Osteocyte (in vitro differentiated cells): ENCODE measurements at regions not wholly inside any gene's neighbourhood (a gene's known extent, or its start where the extent isn't known, plus 50 kb on each side); places are given as distances from the start of the nearest gene placed in this dataset. TPM values are rescaled to one million over a fixed set of nuclear protein-coding genes. Genes with fewer than 3 reads are reported as not detected.

ENCODE experiments used
- DNase-seq: peaks from one replicate; pipeline ENCODE4 v3.0.0; 2021; ENCODE audit warnings: mixed read lengths; ENCODE audit not compliant: unreplicated experiment; ENCODE audit errors: extremely low spot score
- H3K27ac Mint-ChIP-seq: one replicate; pipeline ENCODE4 v1.8.0; 2021; ENCODE audit warnings: mild to moderate bottlenecking, mixed read lengths; ENCODE audit not compliant: unreplicated experiment
- H3K27me3 Mint-ChIP-seq: one replicate; pipeline ENCODE4 v1.8.0; 2021; ENCODE audit warnings: mixed read lengths; ENCODE audit not compliant: unreplicated experiment
- H3K36me3 Mint-ChIP-seq: one replicate; pipeline ENCODE4 v1.8.0; 2021; ENCODE audit warnings: mixed read lengths; ENCODE audit not compliant: unreplicated experiment
- H3K4me1 Mint-ChIP-seq: one replicate; pipeline ENCODE4 v1.8.0; 2021; ENCODE audit warnings: mixed read lengths; ENCODE audit not compliant: unreplicated experiment
- H3K4me3 Mint-ChIP-seq: one replicate; pipeline ENCODE4 v1.8.0; 2021; ENCODE audit warnings: mild to moderate bottlenecking, moderate library complexity, mixed read lengths; ENCODE audit not compliant: unreplicated experiment
- H3K9me3 Mint-ChIP-seq: one replicate; pipeline ENCODE4 v1.8.0; 2021; ENCODE audit warnings: mixed read lengths; ENCODE audit not compliant: unreplicated experiment
- microRNA-seq: library from miRNA; unstranded; fragments of <30 nt; microRNA quantifications from one replicate; pipeline ENCODE4 v1.1.0, GENCODE V29; 2020; ENCODE audit not compliant: unreplicated experiment
- TF ChIP-seq, protein P1 (sequence below): fragments of 200-600 bp; sonication (generic); IDR thresholded peaks from 2 replicates; pipeline ENCODE4 v1.5.0; 2021; ENCODE audit warnings: antibody characterized with exemption, mild to moderate bottlenecking, moderate library complexity

DNA sequence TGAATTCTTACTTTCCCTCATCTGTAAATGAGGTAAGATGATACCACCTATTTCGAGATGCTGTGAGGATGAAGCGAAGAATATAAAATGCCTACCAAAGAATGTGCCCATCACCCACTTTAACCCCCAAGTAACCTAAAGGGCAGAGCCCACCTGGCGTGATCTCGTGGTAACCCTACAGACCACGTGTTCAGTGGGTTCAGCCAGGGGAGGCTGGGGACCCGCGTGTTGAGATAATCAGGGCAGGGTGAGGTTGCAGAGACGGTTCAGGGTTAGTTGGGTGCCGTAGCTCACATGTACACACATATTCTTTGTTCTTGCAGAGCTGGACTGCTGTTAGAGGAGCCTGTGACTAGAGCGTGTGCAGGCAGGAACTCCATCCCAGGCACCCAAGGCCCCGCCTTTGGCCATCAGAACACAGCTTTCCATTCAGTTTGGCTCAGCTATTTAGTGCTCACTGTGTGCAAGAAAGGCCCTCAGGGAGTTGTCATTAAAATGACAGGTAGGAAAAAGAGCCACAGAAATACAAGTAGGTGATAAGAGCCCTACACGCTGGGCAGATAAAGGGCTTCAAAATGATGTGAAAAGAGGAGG lies 56.5 kb upstream of the HAND1 start:
- no peak for DNase-seq
- no peaks in the 10 kb centered on the region for H3K36me3 Mint-ChIP-seq
- no peak overlapping the region for H3K4me3 Mint-ChIP-seq
- TF ChIP-seq, protein P1, sequence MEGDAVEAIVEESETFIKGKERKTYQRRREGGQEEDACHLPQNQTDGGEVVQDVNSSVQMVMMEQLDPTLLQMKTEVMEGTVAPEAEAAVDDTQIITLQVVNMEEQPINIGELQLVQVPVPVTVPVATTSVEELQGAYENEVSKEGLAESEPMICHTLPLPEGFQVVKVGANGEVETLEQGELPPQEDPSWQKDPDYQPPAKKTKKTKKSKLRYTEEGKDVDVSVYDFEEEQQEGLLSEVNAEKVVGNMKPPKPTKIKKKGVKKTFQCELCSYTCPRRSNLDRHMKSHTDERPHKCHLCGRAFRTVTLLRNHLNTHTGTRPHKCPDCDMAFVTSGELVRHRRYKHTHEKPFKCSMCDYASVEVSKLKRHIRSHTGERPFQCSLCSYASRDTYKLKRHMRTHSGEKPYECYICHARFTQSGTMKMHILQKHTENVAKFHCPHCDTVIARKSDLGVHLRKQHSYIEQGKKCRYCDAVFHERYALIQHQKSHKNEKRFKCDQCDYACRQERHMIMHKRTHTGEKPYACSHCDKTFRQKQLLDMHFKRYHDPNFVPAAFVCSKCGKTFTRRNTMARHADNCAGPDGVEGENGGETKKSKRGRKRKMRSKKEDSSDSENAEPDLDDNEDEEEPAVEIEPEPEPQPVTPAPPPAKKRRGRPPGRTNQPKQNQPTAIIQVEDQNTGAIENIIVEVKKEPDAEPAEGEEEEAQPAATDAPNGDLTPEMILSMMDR = no peak
- H3K4me1 Mint-ChIP-seq = no peaks in the 10 kb centered on the region
- peaks cover 32% of the 10 kb centered on the region for H3K27me3 Mint-ChIP-seq
- H3K27ac Mint-ChIP-seq = no peak overlapping the region
- H3K9me3 Mint-ChIP-seq = no peaks in the 10 kb centered on the region

DNA sequence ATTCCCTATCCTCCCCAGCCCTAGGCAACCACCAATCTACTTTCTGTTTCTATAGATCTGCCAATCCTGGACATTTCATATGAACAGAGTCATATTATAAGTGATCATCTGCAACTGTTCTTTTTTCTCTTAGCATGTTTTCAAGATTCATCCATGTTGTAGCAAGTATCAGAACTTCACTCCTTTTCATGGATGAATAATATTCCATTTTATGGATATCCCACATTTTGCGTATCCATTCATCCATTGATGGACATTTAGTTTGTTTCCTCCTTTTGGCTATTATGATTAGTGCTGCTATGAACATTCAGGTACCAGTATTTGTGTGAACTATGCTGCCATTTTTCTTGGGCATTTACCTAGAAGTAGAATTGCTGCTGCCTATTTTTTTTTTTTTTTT lies 51.3 kb upstream of the HAND1 start:
- Mint-ChIP-seq H3K27ac (no peak overlapping the region), H3K4me1 (no peaks in the 10 kb centered on the region), H3K27me3 (peaks cover 31% of the 10 kb centered on the region), H3K36me3 (no peaks in the 10 kb centered on the region), H3K4me3 (no peak overlapping the region), H3K9me3 (no peaks in the 10 kb centered on the region)
- TF ChIP-seq, protein P1 = no peak
- DNase-seq = no peak

DNA sequence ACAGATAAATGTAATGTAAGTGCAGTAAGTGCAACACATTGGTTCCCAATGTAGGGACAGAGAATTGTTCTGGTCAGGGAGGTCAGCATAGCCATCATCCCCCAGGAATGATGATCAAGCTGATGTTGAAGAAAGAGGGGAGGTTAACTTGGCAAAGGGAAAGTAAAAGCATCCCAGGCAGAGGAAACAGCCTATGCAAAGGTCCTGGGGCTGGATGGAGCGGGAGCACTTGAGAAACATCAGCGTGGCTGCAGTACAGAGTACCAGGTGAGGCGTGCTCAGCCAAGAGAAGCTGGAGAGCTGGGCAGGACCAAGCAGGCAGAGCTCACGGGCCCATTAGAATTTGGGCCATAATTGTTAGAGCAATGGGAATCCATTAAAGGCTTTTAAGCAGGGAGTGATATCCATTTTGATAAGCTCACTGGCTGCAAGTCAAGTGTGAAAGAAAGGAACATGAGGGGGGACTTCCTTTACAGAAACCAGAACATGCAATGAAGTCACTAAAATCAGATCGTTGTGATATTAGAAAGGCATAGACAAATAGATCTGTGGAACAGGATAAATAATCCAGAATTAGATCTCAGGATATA lies 50.1 kb upstream of the HAND1 start:
- Mint-ChIP-seq H3K4me1 (no peaks in the 10 kb centered on the region), H3K27ac (no peak overlapping the region), H3K4me3 (no peak overlapping the region), H3K9me3 (no peaks in the 10 kb centered on the region), H3K27me3 (peaks cover 39% of the 10 kb centered on the region), H3K36me3 (no peaks in the 10 kb centered on the region)
- TF ChIP-seq, protein P1 = no peak
- no peak for DNase-seq

Small RNA genes in the stretch of these regions (microRNA-seq; reads per million reads assigned to microRNA genes)
- gene MIR1303 (not detected), gene MIR3141 (not detected)
